HL-60 (cell line): ENCODE measurements at regions not wholly inside any gene's neighbourhood (a gene's known extent, or its start where the extent isn't known, plus 50 kb on each side); places are given as distances from the start of the nearest gene placed in this dataset.
"Not testable (repeated sequence)": the region's sequence is repeated elsewhere in the genome, so short reads cannot be mapped to it uniquely, and the experiment has no call there.

Experiments
- POLR2AphosphoS5 ChIP-seq: IDR thresholded peaks from 2 replicates; pipeline ENCODE4 v1.6.1; 2012; ENCODE audit warnings: low read depth
- TF ChIP-seq, protein P1 (sequence below): IDR thresholded peaks from one replicate; pipeline ENCODE4 v1.5.1; 2011; ENCODE audit warnings: low read length, control low read depth, inconsistent platforms; ENCODE audit not compliant: insufficient read depth

DNA sequence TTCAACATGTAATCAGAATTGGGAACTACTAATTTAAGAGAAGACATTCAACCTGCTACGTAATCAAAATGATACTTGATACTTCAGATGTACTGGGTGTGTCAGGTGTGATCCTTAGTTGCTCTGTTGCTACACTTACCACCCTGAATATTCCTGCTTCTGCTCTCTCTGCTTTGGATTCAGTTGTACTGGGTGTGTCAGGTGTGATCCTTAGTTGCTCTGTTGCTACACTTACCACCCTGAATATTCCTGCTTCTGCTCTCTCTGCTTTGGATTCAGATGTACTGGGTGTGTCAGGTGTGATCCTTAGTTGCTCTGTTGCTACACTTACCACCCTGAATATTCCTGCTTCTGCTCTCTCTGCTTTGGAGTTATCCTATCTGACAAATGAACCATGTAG is 290.2 kb downstream of the RAB38 start:
- TF ChIP-seq, protein P1, sequence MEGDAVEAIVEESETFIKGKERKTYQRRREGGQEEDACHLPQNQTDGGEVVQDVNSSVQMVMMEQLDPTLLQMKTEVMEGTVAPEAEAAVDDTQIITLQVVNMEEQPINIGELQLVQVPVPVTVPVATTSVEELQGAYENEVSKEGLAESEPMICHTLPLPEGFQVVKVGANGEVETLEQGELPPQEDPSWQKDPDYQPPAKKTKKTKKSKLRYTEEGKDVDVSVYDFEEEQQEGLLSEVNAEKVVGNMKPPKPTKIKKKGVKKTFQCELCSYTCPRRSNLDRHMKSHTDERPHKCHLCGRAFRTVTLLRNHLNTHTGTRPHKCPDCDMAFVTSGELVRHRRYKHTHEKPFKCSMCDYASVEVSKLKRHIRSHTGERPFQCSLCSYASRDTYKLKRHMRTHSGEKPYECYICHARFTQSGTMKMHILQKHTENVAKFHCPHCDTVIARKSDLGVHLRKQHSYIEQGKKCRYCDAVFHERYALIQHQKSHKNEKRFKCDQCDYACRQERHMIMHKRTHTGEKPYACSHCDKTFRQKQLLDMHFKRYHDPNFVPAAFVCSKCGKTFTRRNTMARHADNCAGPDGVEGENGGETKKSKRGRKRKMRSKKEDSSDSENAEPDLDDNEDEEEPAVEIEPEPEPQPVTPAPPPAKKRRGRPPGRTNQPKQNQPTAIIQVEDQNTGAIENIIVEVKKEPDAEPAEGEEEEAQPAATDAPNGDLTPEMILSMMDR: not testable (repeated sequence)
- not testable (repeated sequence) for TF ChIP-seq POLR2AphosphoS5
